Heart left ventricle (tissue), 16 donors: ENCODE measurements at regions not wholly inside any gene's neighbourhood (a gene's known extent, or its start where the extent isn't known, plus 50 kb on each side); places are given as distances from the start of the nearest gene placed in this dataset.
"Not testable (repeated sequence)": the region's sequence is repeated elsewhere in the genome, so short reads cannot be mapped to it uniquely, and the experiment has no call there.

ENCODE experiments used
- ATAC-seq, 4 donors: fragments of 200-7000 bp; cut with Tn5 transposase; one replicate each; pipeline ENCODE4 v1.9.1; 2020 to 2022; ENCODE audit warnings: moderate library complexity in 4 of 4, mild to moderate bottlenecking in 3 of 4, moderate number of reproducible peaks in 1 of 4
- DNase-seq, 5 donors: peaks; one replicate each; pipeline ENCODE4 v3.0.0-alpha.2; 2020
- H3K27ac ChIP-seq, 12 donors: fragments of 200-600 bp; sonication (generic) in 4 of 12; one replicate each; pipeline versions ENCODE4 v1.5.0 to v1.8.0; 2016 to 2022; ENCODE audit warnings: mild to moderate bottlenecking in 2 of 12
- H3K27me3 ChIP-seq, 9 donors: fragments of 200-600 bp; sonication (generic) in 2 of 9; one replicate each; pipeline versions ENCODE4 v1.5.1 to v1.8.0; 2016 to 2022; ENCODE audit warnings: mild to moderate bottlenecking in 3 of 9
- H3K36me3 ChIP-seq, 9 donors: fragments of 200-600 bp; sonication (generic) in 2 of 9; one replicate each; pipeline versions ENCODE4 v1.5.0 to v1.8.0; 2018 to 2022; ENCODE audit warnings: mild to moderate bottlenecking in 2 of 9
- H3K4me1 ChIP-seq, 12 donors: fragments of 200-600 bp; sonication (generic) in 4 of 12; one replicate each; pipeline versions ENCODE4 v1.5.0 to v1.8.0; 2016 to 2022; ENCODE audit warnings: mild to moderate bottlenecking in 3 of 12
- H3K4me3 ChIP-seq, 12 donors: fragments of 200-600 bp; sonication (generic) in 4 of 12; one replicate each; pipeline versions ENCODE4 v1.5.0 to v1.8.0; 2017 to 2022; ENCODE audit warnings: mild to moderate bottlenecking in 9 of 12, moderate library complexity in 4 of 12
- H3K9me3 ChIP-seq, 12 donors: fragments of 200-600 bp; sonication (generic) in 4 of 12; one replicate each; pipeline versions ENCODE4 v1.5.0 to v1.8.0; 2016 to 2022; ENCODE audit warnings: mild to moderate bottlenecking in 1 of 12
- POLR2A ChIP-seq, 2 donors: fragments of 450-650 bp; IDR thresholded peaks; one replicate each; pipeline ENCODE4 v1.6.1; 2017; ENCODE audit warnings: antibody characterized with exemption in 2 of 2, mild to moderate bottlenecking in 2 of 2, moderate library complexity in 2 of 2
- WGBS, 4 donors: extraction: QIAGEN DNeasy Blood & Tissue Kit in 2 of 4; methylation state at CpG; one replicate each; pipeline versions ENCODE4 v1.1.5 to v1.1.7; 2013 to 2018; 5-methylcytosine and 5-hydroxymethylcytosine counted together
- intact Hi-C, 10 donors: fragments of 100-400 bp; cut with DNase I; formaldehyde crosslinking; loops; one replicate each; pipeline versions ENCODE4 v1.11.1 to v1.14.2; 2022
- TF ChIP-seq, protein P1 (sequence below), 12 donors: fragments of 200-600 bp; sonication (generic) in 4 of 12; IDR thresholded peaks; one replicate each; pipeline versions ENCODE4 v1.5.0 to v1.8.0; 2018 to 2022; ENCODE audit warnings: antibody characterized with exemption in 12 of 12, mild to moderate bottlenecking in 5 of 12
- donor health status: ischemic (EF 13 %, LVEDD 7.1; RV severe dilation, severe dysfunction).
- donor health status: healthy with polysubstance abuse.
- donor health status: DM: no; HTN: yes; CAD: no.
- donor health status: DM: no; HTN: no; CAD: no.
- donor health status: ischemic (EF 25% LVEDD 6.9; RV normal size, moderate dysfunction).
- donor health status: ischemic (EF 25% LVEDD 5.7; RV mildly dilated, moderate dysfunction).
- donor health status: healthy.
- donor health status: DM: yes; HTN: yes; CAD: no.
- donor health status: ischemic (EF 35%, LVEDD 5.7; RV mildly dilated, moderate dysfunction).
- donor health status: nonischemic (EF 11% LVEDD 7.7; RV severe dilation, severe dysfunction).
- donor health status: DM: yes; HTN: yes; CAD: no.
- donor health status: PGD.
- donor health status: ischemic (EF 29% LVEDD 5.4; RV normal size, mild dysfunction).
- donor health status: nonischemic (EF 23%, LVEDD 6.1; RV moderate dilation, normal function).

DNA sequence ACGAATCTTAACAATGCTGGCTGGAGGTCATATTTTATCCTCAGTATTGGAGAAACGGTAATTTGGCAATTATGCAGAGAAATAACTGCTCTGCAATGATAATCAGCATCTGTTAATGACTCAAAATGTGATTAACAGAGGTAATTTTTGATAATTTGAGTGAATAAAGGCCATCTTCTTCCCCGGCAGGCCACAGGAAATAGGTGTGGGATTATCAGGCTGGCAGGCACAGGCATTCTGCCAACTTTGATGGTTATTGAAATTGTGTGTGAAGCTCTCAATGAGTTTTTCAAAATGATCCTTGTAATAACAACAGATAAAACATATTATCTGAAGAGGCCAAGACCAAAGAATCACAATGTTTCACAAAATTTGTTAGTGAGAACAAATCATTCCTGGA lies 309.0 kb downstream of the PTGER3 start:
- WGBS, 4 donors: 33 to 52% (median 41%) methylated on average over 3 of the region's 3 CpGs
- no peak for DNase-seq
- TF ChIP-seq POLR2A (IDR thresholded peaks at IDR 0.05): no peak

DNA sequence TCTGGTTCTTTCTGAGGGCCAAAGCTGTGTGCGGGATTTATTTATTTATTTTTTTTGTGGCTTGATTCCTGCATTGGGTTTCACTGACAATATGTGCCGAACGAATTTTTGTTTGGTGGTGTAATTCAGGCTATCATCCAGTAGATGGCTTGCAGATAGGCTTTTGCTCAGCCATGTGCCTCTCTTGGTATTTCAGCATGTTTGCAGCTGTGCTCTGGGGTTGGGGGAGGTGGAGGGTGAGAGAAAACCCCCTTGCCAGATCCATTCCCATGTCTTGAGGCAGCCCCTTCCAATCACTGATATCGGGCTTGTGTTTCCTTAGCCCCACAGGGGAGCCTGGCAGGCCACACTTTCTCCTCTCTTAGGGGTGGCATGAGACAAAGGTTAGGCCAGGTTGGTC lies 302.4 kb downstream of the PTGER3 start:
- Histone ChIP-seq H3K9me3 (peaks cover 0 to 82% (median 22%) of the 10 kb centered on the region in 12 donors), H3K36me3 (no peaks in the 10 kb centered on the region), H3K4me1 (no peaks in the 10 kb centered on the region), H3K4me3 (no peak overlapping the region), H3K27me3 (no peaks in the 10 kb centered on the region), H3K27ac (no peak overlapping the region)
- WGBS, 4 donors: 66 to 77% (median 70%) methylated on average over 4 of the region's 4 CpGs
- ATAC-seq: no peak
- TF ChIP-seq POLR2A (IDR thresholded peaks at IDR 0.05): no peak
- TF ChIP-seq, protein P1, sequence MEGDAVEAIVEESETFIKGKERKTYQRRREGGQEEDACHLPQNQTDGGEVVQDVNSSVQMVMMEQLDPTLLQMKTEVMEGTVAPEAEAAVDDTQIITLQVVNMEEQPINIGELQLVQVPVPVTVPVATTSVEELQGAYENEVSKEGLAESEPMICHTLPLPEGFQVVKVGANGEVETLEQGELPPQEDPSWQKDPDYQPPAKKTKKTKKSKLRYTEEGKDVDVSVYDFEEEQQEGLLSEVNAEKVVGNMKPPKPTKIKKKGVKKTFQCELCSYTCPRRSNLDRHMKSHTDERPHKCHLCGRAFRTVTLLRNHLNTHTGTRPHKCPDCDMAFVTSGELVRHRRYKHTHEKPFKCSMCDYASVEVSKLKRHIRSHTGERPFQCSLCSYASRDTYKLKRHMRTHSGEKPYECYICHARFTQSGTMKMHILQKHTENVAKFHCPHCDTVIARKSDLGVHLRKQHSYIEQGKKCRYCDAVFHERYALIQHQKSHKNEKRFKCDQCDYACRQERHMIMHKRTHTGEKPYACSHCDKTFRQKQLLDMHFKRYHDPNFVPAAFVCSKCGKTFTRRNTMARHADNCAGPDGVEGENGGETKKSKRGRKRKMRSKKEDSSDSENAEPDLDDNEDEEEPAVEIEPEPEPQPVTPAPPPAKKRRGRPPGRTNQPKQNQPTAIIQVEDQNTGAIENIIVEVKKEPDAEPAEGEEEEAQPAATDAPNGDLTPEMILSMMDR (IDR thresholded peaks at IDR 0.05): no peak
- DNase-seq: no peak
- intact Hi-C loops: no loop called here

More for the DNA sequence above, 309.0 kb downstream of the PTGER3 start:
- ATAC-seq: no peak
- Histone ChIP-seq H3K9me3 (peaks cover 0 to 35% (median 4%) of the 10 kb centered on the region in 12 donors), H3K4me1 (no peaks in the 10 kb centered on the region), H3K27ac (no peak overlapping the region), H3K27me3 (no peaks in the 10 kb centered on the region), H3K36me3 (no peaks in the 10 kb centered on the region), H3K4me3 (no peak overlapping the region)
- intact Hi-C loops: no loop called here

DNA sequence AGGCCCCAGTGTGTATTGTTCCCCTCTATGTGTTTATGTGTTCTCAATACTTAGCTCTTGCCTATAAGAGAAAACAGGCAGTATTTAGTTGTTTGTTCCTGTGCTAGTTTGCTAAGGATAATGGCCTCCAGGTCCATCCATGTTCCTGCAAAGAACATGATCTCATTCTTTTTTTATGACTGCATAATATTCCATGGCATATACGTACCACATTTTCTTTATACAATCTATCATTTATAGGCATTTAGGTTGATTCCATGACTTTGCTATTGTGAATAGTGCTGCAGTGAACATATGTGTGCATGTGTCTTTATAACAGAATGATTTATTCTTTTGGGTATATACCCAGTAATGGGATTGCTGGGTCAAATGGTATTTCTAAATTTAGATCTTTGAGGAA lies 301.6 kb downstream of the PTGER3 start:
- H3K27me3 ChIP-seq, H3K4me3 ChIP-seq, H3K36me3 ChIP-seq, H3K4me1 ChIP-seq, DNase-seq, H3K27ac ChIP-seq, ATAC-seq, intact Hi-C loops: not testable (repeated sequence)
- WGBS, 4 donors: 90 to 99% (median 93%) methylated on average over 1 of the region's 1 CpG
- H3K9me3 ChIP-seq: peaks cover 0 to 88% (median 23%) of the 10 kb centered on the region in 12 donors

DNA sequence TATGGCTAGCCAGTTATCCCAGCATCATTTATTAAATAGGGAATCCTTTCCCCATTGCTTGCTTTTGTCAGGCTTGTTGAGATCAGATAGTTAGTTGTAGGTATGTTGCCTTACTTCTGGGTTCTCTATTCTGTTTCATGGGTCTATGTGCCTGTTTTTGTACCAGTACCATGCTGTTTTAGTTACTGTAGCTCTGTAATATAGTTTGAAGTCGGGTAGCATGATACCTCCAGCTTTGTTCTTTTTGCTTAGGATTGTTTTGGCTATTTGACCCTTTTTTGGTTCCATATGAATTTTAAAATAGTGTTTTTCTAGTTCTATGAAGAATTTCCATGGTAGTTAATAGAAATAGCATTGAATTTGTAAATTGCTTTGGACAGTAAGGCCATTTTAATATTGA lies 300.5 kb downstream of the PTGER3 start:
- H3K9me3 ChIP-seq: peaks cover 0 to 82% (median 18%) of the 10 kb centered on the region in 12 donors
- H3K4me3 ChIP-seq, intact Hi-C loops, DNase-seq, H3K4me1 ChIP-seq, H3K27ac ChIP-seq, H3K36me3 ChIP-seq, H3K27me3 ChIP-seq, ATAC-seq: not testable (repeated sequence)
- WGBS, 4 donors: 38 to 63% (median 52%) methylated on average over 1 of the region's 1 CpG

DNA sequence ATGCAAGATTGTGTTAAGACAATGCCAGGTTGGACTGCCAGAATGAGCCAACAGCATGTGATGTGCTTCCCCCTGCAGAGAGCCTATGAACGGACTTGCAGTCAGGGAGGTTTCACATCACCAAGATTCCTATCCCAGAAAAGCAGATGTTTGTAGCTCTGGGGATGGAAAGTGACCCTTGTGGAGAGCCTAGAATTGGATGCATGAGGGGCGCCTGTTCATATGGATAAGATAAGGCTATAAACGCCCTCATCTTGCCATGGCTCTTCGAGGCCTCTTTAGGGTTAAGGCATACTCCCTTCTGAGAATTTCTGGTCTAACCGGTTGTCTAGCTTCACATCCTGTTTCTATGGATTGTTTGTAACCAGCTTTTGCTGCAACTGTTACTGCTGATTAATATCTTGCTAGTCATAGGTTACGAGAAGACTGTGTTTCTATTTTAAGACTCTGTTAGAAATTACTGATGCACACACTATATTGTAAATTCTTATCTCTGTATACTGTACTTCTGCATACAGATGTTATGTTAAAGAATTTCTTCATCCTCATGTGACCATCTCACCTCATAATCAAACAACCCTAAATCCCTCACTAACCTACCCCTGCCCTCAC lies 295.8 kb downstream of the PTGER3 start:
- H3K4me1 ChIP-seq, H3K36me3 ChIP-seq, intact Hi-C loops, H3K27me3 ChIP-seq, H3K4me3 ChIP-seq, DNase-seq, H3K27ac ChIP-seq, ATAC-seq: not testable (repeated sequence)
- peaks cover 0 to 36% (median 14%) of the 10 kb centered on the region in 12 donors for H3K9me3 ChIP-seq
- WGBS, 4 donors: 52 to 65% (median 55%) methylated on average over 6 of the region's 6 CpGs

DNA sequence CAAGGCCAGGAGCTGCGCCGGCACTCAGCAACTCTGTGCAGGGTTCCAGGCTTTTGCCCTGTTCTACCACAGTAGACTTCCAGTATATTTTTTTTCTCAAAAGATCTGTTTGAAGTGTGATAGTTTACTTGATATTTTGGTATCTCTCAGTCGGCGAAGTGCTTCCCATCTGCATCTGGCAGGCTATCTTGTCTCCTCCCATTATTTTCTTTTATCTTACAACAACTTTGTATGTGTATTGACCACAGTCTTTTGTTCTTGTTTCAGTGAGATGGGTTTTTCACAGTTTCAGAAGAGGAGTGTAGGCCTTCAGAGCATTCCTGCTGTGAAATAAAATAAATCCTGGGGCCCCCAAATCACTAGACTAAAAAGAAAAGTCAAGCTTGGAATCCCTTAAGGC lies 292.9 kb downstream of the PTGER3 start:
- Histone ChIP-seq H3K9me3 (peaks cover 0 to 18% (median 3%) of the 10 kb centered on the region in 12 donors), H3K4me3 (no peak overlapping the region), H3K36me3 (no peaks in the 10 kb centered on the region), H3K4me1 (no peaks in the 10 kb centered on the region), H3K27me3 (no peaks in the 10 kb centered on the region), H3K27ac (no peak overlapping the region)
- WGBS, 4 donors: 68 to 77% (median 73%) methylated on average over 4 of the region's 4 CpGs
- intact Hi-C loops: no loop called here
- TF ChIP-seq, protein P1 (IDR thresholded peaks at IDR 0.05): no peak
- no peak for TF ChIP-seq POLR2A (IDR thresholded peaks at IDR 0.05)
- ATAC-seq (no peak), DNase-seq (no peak)
